ENCODE measurements at regions not wholly inside any gene's neighbourhood (a gene's known extent, or its start where the extent isn't known, plus 50 kb on each side); places are given as distances from the start of the nearest gene placed in this dataset.

GRCh38 chr3:193830791-193831191 lies 237.8 kb downstream of the OPA1 start:
- Mint-ChIP-seq H3K4me3 (no peak overlapping the region), H3K36me3 (ENCODE audit: low read depth) (no peaks in the 10 kb centered on the region), H3K27me3 (peaks cover 60% of the 10 kb centered on the region), H3K27ac (no peak overlapping the region), H3K4me1 (peaks cover 4% of the 10 kb centered on the region)
- no peak for DNase-seq
- ATAC-seq = no peak
- no peaks in the 10 kb centered on the region for H3K9me3 ChIP-seq (ENCODE audit: control insufficient read depth, low read length, poor library complexity, severe bottlenecking)

GRCh38 chr3:193831495-193832455 lies 238.8 kb downstream of the OPA1 start:
- no peak for DNase-seq
- ATAC-seq = peak; percentile 28
- Mint-ChIP-seq H3K27me3 (peaks cover 55% of the 10 kb centered on the region), H3K36me3 (ENCODE audit: low read depth) (no peaks in the 10 kb centered on the region), H3K4me1 (peaks cover 4% of the 10 kb centered on the region), H3K27ac (no peak overlapping the region), H3K4me3 (no peak overlapping the region)
- H3K9me3 ChIP-seq (ENCODE audit: control insufficient read depth, low read length, poor library complexity, severe bottlenecking) = no peaks in the 10 kb centered on the region

GRCh38 chr3:193832833-193833413 lies 239.9 kb downstream of the OPA1 start:
- H3K4me3 Mint-ChIP-seq = no peak overlapping the region

DNA sequence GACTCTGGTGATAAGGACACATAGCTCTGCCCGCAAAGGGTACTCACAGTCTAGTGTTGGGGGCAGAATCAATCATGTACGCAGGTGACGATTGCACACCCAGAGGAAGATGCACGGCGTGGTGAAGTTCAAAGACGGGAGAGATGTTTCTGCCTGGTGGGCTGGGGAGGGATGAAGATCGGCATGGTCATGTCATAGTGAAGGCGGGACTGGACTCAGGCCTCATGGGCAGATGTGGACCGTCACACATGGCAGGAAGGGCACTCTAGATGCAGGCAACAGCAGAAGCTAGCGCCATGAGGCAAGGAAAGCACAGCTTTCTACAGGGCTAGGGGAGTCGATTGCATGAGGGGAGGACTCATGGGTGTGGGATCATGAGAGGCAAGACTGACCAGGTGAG lies 240.6 kb downstream of the OPA1 start:
- peaks cover 54% of the 10 kb centered on the region for H3K27me3 Mint-ChIP-seq
- H3K27ac Mint-ChIP-seq = no peak overlapping the region
- no peak for DNase-seq
- H3K4me1 Mint-ChIP-seq = peaks cover 4% of the 10 kb centered on the region
- no peaks in the 10 kb centered on the region for H3K9me3 ChIP-seq (ENCODE audit: control insufficient read depth, low read length, poor library complexity, severe bottlenecking)
- H3K36me3 Mint-ChIP-seq (ENCODE audit: low read depth) = no peaks in the 10 kb centered on the region
- no peak for ATAC-seq
- no peak overlapping the region for H3K4me3 Mint-ChIP-seq

More at GRCh38 chr3:193832833-193833413, 239.9 kb downstream of the OPA1 start:
- Mint-ChIP-seq H3K27ac (no peak overlapping the region), H3K27me3 (peaks cover 57% of the 10 kb centered on the region), H3K4me1 (peaks cover 4% of the 10 kb centered on the region), H3K36me3 (ENCODE audit: low read depth) (no peaks in the 10 kb centered on the region)
- H3K9me3 ChIP-seq (ENCODE audit: control insufficient read depth, low read length, poor library complexity, severe bottlenecking) = no peaks in the 10 kb centered on the region
- ATAC-seq = no peak
- DNase-seq = no peak

DNA sequence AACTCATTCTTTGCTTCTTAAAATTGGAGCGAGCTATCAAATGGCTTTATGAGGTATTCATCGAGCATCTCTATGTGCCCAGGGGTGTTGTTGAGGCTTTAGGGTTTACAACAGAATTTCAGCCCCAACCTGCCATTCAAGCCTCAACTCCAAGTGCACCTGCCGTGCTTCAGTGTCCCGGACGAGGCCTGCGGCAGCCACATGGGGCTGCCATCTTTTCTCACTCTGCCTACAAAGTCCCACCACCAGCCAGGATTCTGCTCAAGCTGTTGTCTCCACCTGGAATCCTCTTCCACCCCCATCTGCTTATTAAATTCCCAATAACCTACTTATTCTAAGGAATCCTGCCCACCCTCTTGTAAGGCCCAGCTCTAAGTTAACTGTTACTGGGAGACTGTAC lies 242.4 kb downstream of the OPA1 start:
- H3K9me3 ChIP-seq (ENCODE audit: control insufficient read depth, low read length, poor library complexity, severe bottlenecking) = no peaks in the 10 kb centered on the region
- peaks cover 57% of the 10 kb centered on the region for H3K27me3 Mint-ChIP-seq
- no peak overlapping the region for H3K27ac Mint-ChIP-seq
- peaks cover 4% of the 10 kb centered on the region for H3K4me1 Mint-ChIP-seq
- no peaks in the 10 kb centered on the region for H3K36me3 Mint-ChIP-seq (ENCODE audit: low read depth)
- DNase-seq (no peak), ATAC-seq (no peak)
- H3K4me3 Mint-ChIP-seq = no peak overlapping the region

DNA sequence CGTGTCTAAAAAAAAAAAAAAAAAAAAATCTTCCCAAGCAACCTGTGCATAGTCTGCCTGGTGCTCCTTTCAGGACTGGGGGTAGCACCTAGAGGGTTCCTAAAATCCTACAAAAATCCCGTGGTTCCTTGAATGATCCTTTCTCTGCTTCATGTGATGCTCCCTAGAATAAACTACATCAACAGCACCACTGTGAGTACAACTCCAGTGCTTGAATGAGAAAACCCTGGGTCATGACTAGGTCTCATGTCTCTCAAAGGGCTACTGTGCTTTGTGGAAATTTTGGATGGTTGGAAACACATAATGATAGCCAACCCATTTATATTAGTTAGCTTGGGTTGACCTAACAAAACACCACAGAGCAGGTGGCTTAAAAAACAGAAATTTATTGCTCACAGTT lies 243.5 kb downstream of the OPA1 start:
- peaks cover 64% of the 10 kb centered on the region for H3K27me3 Mint-ChIP-seq
- no peak for ATAC-seq
- H3K4me1 Mint-ChIP-seq = peaks cover 6% of the 10 kb centered on the region
- no peaks in the 10 kb centered on the region for H3K9me3 ChIP-seq (ENCODE audit: control insufficient read depth, low read length, poor library complexity, severe bottlenecking)
- no peak overlapping the region for H3K4me3 Mint-ChIP-seq
- peaks cover 6% of the 10 kb centered on the region for H3K36me3 Mint-ChIP-seq (ENCODE audit: low read depth)
- DNase-seq = no peak
- no peak overlapping the region for H3K27ac Mint-ChIP-seq

- Mint-ChIP-seq H3K27me3 (peaks cover 68% of the 10 kb centered on the region), H3K4me3 (no peak overlapping the region), H3K27ac (no peak overlapping the region), H3K36me3 (ENCODE audit: low read depth) (peaks cover 7% of the 10 kb centered on the region), H3K4me1 (peaks cover 6% of the 10 kb centered on the region)
- H3K9me3 ChIP-seq (ENCODE audit: control insufficient read depth, low read length, poor library complexity, severe bottlenecking) = no peaks in the 10 kb centered on the region
- DNase-seq (no peak), ATAC-seq (no peak)
Measured at GRCh38 chr3:193836918-193837317, 243.9 kb downstream of the OPA1 start.

GRCh38 chr3:193837347-193837827 lies 244.4 kb downstream of the OPA1 start:
- Mint-ChIP-seq H3K27me3 (peaks cover 72% of the 10 kb centered on the region), H3K4me3 (no peak overlapping the region), H3K36me3 (ENCODE audit: low read depth) (peaks cover 7% of the 10 kb centered on the region), H3K4me1 (peaks cover 6% of the 10 kb centered on the region), H3K27ac (no peak overlapping the region)
- ATAC-seq (no peak), DNase-seq (no peak)
- H3K9me3 ChIP-seq (ENCODE audit: control insufficient read depth, low read length, poor library complexity, severe bottlenecking) = no peaks in the 10 kb centered on the region

GRCh38 chr3:193840111-193840641 lies 247.2 kb downstream of the OPA1 start:
- no peaks in the 10 kb centered on the region for H3K9me3 ChIP-seq (ENCODE audit: control insufficient read depth, low read length, poor library complexity, severe bottlenecking)
- peaks cover 7% of the 10 kb centered on the region for H3K36me3 Mint-ChIP-seq (ENCODE audit: low read depth)
- ATAC-seq (no peak), DNase-seq (no peak)
- peaks cover 50% of the 10 kb centered on the region for H3K27me3 Mint-ChIP-seq
- H3K4me3 Mint-ChIP-seq = no peak overlapping the region
- no peak overlapping the region for H3K27ac Mint-ChIP-seq
- peaks cover 3% of the 10 kb centered on the region for H3K4me1 Mint-ChIP-seq

DNA sequence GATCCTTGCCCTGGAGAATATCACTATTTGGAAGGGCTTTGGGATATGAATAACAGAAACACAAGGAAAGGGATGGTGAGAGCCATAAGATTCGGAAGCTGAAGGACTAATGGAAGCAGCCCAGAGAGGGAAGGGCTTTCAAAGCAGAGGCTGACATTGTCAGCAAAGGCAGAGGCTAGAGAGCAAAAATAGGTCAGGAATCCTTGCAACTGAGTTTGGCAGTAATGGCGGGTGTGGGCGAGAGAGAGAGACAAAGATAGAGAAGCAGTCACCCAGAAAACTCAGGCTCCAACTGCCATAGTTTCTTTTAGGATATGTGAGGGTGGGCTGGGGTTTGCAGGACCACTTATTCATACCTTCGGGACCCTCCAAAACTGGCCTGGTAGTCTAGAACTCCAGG lies 248.6 kb downstream of the OPA1 start:
- H3K27me3 Mint-ChIP-seq = peaks cover 40% of the 10 kb centered on the region

GRCh38 chr3:193842029-193842798 lies 249.2 kb downstream of the OPA1 start:
- Mint-ChIP-seq H3K4me3 (no peak overlapping the region), H3K27ac (no peak overlapping the region), H3K4me1 (peaks cover 3% of the 10 kb centered on the region), H3K36me3 (ENCODE audit: low read depth) (peaks cover 9% of the 10 kb centered on the region), H3K27me3 (peaks cover 34% of the 10 kb centered on the region)
- no peaks in the 10 kb centered on the region for H3K9me3 ChIP-seq (ENCODE audit: control insufficient read depth, low read length, poor library complexity, severe bottlenecking)
- no peak for DNase-seq
- ATAC-seq = peak; percentile 53

More for the DNA sequence above, 248.6 kb downstream of the OPA1 start:
- Mint-ChIP-seq H3K4me1 (peaks cover 3% of the 10 kb centered on the region), H3K27ac (no peak overlapping the region), H3K4me3 (no peak overlapping the region), H3K36me3 (ENCODE audit: low read depth) (peaks cover 7% of the 10 kb centered on the region)
- no peak for ATAC-seq
- H3K9me3 ChIP-seq (ENCODE audit: control insufficient read depth, low read length, poor library complexity, severe bottlenecking) = no peaks in the 10 kb centered on the region
- no peak for DNase-seq

- Mint-ChIP-seq H3K27me3 (peaks cover 32% of the 10 kb centered on the region), H3K4me3 (no peak overlapping the region), H3K36me3 (ENCODE audit: low read depth) (peaks cover 9% of the 10 kb centered on the region), H3K27ac (no peak overlapping the region), H3K4me1 (peaks cover 3% of the 10 kb centered on the region)
- no peaks in the 10 kb centered on the region for H3K9me3 ChIP-seq (ENCODE audit: control insufficient read depth, low read length, poor library complexity, severe bottlenecking)
- DNase-seq (no peak), ATAC-seq (no peak)
Measured at GRCh38 chr3:193842832-193843473, 249.9 kb downstream of the OPA1 start.
